HEK293 (cell line): ENCODE measurements at regions not wholly inside any gene's neighbourhood (a gene's known extent, or its start where the extent isn't known, plus 50 kb on each side); places are given as distances from the start of the nearest gene placed in this dataset.

Experiments used
- CTCF ChIP-seq: fragments of 450-650 bp; formaldehyde crosslinking; IDR thresholded peaks from 2 replicates; pipeline ENCODE4 v1.5.1; 2016; ENCODE audit warnings: missing biosample characterization, missing genetic modification characterization
- ZNF202 ChIP-seq: fragments of 450-650 bp; formaldehyde crosslinking; IDR thresholded peaks from 2 replicates; pipeline ENCODE4 v1.5.1; 2016; ENCODE audit warnings: missing biosample characterization, missing genetic modification characterization, borderline replicate concordance
- ZNF26 ChIP-seq: fragments of 450-650 bp; formaldehyde crosslinking; IDR thresholded peaks from 2 replicates; pipeline ENCODE4 v1.5.1; 2016; ENCODE audit warnings: missing biosample characterization, missing genetic modification characterization
- ZNF274 ChIP-seq, 2 experiments: fragments of 200-500 bp in 1 of 2; fragments of 450-650 bp in 1 of 2; sonication (Bioruptor generic) in 1 of 2; formaldehyde crosslinking in 1 of 2; IDR thresholded peaks; 2 replicates each; pipeline versions ENCODE4 v1.5.1 to v1.6.1; 2014 to 2016; ENCODE audit warnings: borderline replicate concordance in 1 of 2, inconsistent platforms in 1 of 2, low read length in 1 of 2, missing biosample characterization in 1 of 2, missing genetic modification characterization in 1 of 2
- ZNF791 ChIP-seq: fragments of 450-650 bp; formaldehyde crosslinking; IDR thresholded peaks from 2 replicates; pipeline ENCODE4 v1.5.1; 2016; ENCODE audit warnings: missing biosample characterization, missing genetic modification characterization

- TF ChIP-seq ZNF791 (tag by site-specific recombination): no peak
- TF ChIP-seq ZNF202: no peak
- TF ChIP-seq ZNF274 (IDR thresholded peaks at IDR 0.05; ENCODE audit: low read length): no peak
- no peak for TF ChIP-seq ZNF274 (tag by site-specific recombination; IDR thresholded peaks at IDR 0.05; ENCODE audit: borderline replicate concordance)
- TF ChIP-seq CTCF (tag by site-specific recombination): no peak
- TF ChIP-seq ZNF26: no peak
Measured at GRCh38 chr5:57028161-57028560, 76.2 kb upstream of the MIER3 start.
